Esophagus muscularis mucosa (tissue), 4 donors: ENCODE measurements at regions not wholly inside any gene's neighbourhood (a gene's known extent, or its start where the extent isn't known, plus 50 kb on each side); places are given as distances from the start of the nearest gene placed in this dataset.

Experiments used
- CTCF ChIP-seq, 3 experiments: fragments of 200-600 bp in 2 of 3; fragments of 450-650 bp in 1 of 3; sonication (generic) in 2 of 3; IDR thresholded peaks; one replicate each; pipeline ENCODE4 v1.5.1; 2017 to 2019; ENCODE audit warnings: antibody characterized with exemption in 3 of 3, mild to moderate bottlenecking in 2 of 3, moderate library complexity in 1 of 3
- EP300 ChIP-seq: sonication (generic); formaldehyde crosslinking; IDR thresholded peaks from one replicate; pipeline ENCODE4 v1.6.1; 2017; ENCODE audit warnings: antibody characterized with exemption
- POLR2A ChIP-seq: fragments of 450-650 bp; IDR thresholded peaks from one replicate; pipeline ENCODE4 v1.6.1; 2017; ENCODE audit warnings: antibody characterized with exemption, moderate library complexity, mild to moderate bottlenecking, low read depth
- POLR2AphosphoS5 ChIP-seq, 2 donors: sonication (generic); formaldehyde crosslinking; IDR thresholded peaks; one replicate each; pipeline ENCODE4 v1.6.1; 2017; ENCODE audit warnings: antibody characterized with exemption in 2 of 2

DNA sequence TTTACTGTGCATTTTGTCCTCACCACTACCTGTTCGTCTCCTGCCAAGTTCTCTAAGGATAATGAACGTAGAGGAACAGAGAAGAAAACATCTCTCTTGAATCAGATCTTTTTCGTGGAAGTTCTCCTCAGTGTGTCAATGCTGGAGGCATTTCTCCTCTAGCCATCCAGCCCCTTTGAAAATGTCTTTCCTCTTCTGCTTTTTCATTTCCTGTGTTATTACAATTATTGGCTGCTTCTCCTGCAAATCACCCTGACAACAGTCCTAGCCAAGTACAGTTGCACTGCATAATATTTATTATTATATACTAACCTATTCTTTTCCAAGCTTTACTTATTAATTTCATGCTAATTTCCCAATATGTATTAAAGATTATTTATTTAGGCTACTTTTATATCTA lies 61.8 kb upstream of the TRPM3 start:
- TF ChIP-seq CTCF (IDR thresholded peaks at IDR 0.05) (no peak), POLR2A (no peak), EP300 (no peak), POLR2AphosphoS5 (IDR thresholded peaks at IDR 0.05) (no peak)
